GM18870 (cell line): ENCODE measurements at regions not wholly inside any gene's neighbourhood (a gene's known extent, or its start where the extent isn't known, plus 50 kb on each side); places are given as distances from the start of the nearest gene placed in this dataset.
"Not testable (repeated sequence)": the region's sequence is repeated elsewhere in the genome, so short reads cannot be mapped to it uniquely, and the experiment has no call there.

Source experiments
- ATAC-seq: cut with Tn5 transposase; IDR thresholded peaks from one replicate; pipeline ENCODE4 v1.9.1; 2021; ENCODE audit warnings: moderate library complexity; ENCODE audit not compliant: unreplicated experiment

DNA sequence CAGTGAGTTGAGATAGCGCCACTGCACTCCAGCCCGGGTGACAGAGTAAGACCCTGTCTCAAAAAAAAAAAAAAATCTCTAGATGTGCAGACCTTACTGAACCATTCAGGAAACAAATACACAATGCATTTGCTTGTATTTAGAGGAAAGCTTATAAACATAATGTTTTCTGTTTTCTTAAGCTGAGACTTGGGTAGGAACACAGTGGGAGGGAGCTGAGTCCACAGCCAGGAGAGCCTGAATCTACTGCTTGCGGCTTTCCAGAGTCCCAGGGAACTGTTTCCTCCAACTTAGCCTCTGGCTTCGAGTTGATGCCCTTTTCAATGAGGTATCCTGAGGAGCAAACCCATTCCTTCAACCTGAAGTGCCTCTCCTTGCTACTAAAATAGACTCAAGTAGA, 83.0 kb upstream of the PITRM1 start:
- ATAC-seq = no peak

DNA sequence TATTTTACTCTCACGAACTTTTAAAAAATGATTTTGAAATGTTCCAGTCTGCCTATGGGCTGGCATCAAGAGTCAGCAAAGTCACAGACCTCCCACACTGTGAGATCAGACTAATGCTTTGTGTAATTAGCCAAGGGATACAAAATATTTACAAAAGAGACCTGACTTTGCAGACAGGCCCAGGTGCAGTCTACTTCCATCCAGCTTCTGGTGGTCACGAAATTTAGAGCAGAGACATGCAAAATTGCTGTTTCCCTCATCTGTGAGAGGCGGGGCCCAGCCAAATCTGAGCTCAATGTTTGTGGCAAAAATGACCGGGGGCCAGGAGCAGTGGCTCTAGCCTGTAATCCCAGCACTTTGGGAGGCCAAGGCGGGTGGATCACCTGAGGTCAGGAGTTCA, 82.5 kb upstream of the PITRM1 start:
- ATAC-seq = no peak

DNA sequence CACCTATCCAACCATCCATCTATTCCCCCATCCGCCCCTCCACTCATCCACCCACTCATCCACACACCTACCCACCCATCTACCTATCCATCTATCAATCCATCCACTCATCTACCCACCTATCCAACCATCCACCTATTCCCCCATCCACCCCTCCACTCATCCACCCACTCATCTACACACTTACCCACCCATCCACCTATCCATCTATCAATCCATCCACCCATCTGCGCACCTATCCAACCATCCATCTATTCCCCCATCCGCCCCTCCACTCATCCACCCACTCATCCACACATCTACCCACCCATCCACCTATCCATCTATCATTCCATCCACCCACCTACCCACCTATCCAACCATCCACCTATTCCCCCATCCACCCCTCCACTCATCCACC, 81.4 kb upstream of the PITRM1 start:
- ATAC-seq = not testable (repeated sequence)

DNA sequence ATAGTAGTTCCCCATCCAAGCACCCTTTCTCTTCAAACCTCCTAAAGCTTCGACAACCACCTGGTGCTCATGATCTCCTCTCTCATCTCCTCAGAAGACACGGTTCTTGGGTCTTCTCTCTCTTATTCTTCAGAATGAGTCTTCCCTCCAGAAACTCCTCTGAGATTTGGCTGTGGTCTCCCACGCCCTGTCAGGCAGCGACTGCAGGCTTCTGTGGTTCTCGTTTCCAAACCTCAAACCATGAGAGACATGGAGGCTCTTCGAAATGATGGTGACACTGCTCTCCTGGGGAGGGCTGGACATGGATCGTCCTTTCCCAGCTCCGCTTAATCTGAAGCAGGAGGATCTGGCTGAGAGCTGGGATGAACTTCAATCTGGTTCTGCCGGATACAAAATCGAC, 78.6 kb upstream of the PITRM1 start:
- no peak for ATAC-seq

DNA sequence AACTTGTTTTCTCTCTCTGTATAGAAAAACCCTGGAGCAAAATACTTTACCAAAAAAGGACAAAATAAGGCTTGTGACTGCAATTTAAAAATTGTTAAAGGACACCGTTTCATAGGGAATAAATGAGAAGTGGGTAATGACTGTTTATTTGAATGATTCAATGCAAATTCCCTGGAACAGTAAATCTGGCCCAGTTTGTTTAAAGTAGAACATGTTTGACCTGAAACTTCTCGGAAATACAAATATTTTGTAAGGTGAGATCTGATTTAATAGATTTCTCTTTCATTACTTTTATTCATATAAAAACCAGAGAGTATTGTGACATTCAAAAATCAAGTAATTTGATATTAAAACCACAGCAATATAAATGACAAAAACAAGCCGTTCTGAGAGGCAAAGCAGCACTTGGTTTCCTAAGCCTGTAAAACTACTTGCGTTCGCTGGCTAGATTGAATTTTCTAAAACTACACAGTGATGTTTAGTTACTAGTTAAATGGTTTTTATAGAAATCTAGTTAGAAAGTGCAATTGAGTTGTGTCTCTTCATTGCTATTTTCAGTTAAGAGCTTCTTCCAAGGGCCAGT, 76.8 kb upstream of the PITRM1 start:
- no peak for ATAC-seq

DNA sequence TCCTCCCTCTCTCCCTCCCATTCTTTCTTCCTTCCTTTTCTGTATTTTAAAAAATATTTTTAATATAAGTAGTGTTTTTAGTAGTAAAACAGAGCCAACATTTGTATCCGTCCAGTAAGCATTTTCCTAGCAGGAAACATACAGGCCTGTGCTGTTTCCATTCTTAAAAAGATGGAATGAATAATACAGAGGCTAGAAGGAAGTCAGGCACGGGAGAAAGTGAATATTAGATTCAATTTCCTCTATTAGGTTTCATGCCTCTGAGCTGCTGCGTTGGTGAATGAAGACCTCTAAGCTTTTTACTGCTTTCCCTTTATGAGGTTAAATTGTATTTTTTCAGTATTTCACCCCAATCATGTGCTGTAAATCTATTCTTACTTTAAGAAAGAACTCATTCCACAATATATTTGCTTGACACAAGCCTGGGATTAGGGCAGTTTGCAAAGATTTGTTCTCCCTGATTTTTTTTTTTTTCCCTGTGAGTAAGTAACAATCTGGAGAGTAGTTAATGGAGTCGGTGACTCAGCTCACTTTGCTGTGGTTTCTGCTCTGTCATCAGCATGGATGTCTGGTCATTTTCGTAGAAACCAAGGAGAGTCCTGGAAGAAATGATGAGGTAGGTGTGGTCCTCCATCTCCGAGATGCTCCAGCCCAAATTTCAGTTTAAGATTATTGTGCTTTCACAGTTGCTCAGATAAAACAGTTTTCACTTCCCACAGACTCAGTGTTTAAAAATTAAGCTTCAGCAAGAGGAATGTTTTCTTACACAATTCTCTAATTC, 76.1 kb upstream of the PITRM1 start:
- no peak for ATAC-seq

DNA sequence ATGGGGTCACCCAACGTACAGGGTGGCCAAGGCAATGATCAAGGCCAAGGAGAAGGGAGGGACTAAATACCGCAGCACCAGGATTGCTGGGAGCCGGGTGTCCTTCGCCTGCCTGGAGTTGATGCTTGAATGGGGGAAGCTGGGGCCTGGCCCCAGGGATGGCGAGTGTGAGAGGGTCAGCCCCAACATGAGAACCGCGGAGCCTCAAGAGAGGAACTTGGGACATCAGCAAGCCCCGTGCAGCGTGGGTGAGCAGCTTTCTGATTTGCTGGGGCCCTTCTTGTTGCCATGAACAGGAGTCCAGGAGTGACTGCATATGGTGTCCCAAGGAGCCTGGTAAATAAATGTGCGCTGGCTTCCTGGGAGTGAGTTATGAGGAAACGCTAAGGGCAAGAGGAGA, 72.8 kb upstream of the PITRM1 start:
- no peak for ATAC-seq

DNA sequence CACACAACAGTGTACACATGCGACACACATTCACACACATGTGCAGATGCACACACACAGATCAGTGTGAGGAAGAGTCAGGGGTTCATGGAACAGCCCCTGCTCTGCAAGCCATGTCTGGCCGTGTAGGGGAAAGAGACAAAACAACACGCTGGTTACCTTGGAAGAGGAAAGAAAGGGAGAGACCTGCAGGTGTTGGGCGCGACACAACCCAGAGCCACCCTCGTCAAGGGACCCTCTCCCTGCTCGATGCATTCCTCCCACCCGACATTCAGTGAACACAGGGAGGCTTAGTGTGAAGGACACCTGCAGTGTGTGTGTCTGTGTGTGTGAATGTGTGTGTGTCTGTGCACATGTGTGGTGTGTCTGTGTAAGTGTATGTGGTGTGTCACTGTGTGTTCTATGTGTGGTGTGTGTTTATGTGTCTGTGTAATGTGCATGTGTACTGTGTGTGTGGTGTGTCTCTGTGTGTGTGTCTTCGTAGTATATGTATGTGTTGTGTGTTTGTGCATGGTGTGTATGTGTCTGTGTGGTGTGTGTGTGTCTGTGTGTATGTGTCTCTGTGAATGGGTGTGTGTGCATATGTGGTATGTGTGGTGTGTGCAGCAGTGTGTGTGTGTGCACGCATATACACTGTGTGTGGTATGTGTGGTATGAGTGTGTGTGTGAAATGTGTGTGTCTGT, 69.5 kb upstream of the PITRM1 start:
- ATAC-seq = no peak

DNA sequence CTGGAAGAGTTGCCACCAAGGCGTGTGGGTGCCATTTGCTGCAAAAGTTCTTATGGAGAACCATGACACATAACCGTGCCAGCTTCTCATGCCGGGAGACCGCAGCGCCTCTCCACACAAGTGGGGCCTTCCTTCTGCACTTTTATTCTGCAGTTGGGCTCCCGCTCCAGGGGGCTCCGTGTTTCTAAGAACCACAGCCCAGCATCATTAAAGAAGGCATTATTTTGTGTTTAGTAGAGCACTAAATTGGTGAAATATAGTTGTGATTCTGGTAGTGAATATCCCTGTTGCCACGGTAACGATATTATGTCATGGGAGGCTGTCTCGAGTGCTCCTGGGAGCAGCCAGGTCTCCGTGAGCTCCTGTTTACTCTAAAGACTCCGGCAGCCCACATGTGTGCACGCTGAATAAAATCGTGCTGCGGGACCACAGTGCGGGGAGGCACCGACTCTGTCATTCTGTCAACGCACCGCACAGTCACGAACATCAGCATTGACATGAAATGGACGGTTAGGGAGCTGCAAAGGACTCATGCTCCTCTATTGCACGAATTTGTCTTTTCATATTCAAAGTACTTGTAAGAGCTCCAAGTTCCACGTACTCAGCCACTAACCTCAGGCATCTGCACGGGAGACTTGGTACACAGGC, 68.8 kb upstream of the PITRM1 start:
- no peak for ATAC-seq

DNA sequence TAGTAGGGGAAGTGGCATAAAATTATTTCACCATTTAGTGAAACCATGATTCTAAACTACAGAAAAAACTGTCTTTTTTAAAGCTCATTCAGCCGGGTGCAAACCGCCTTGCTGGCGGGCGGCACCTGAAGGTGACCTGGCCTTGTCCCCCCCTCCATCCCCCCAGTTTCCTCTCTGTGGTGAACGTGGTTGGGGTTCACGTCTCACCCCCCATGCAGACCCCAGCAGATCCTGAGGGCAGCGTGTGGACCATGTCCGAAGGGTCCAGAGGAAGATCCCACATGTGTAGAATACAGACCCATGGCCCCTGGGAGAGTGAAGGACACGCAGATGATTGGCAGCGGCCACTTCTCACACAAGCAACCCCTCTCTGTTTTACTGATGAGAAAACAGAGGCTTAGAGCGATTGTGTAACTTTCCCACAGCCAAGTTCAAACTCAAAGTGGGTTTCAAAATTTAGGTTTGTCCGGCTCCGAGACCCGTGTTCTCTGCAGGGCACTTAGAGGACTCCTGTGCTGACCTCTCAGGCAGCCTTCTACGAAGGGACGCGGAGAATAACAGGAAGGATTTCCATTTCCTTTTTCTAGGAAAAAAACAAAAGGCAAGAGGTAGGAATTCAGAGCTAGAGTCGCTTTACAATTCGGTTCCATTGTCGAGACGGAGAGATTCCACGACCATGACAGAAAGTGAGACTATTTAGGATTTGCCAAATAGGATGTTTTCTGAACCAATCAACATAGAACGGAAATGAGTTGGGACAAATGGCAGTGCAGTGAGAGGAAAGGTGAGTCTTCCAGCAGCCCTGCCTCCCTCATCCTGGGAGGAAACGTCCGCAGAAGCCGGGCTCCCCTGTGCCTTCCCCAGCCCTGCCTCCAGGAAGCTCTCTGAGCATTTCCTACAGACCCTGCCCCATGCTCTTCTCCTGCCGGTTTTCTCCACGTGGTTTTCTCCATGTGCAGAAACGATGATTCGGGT, 67.6 kb upstream of the PITRM1 start:
- no peak for ATAC-seq

DNA sequence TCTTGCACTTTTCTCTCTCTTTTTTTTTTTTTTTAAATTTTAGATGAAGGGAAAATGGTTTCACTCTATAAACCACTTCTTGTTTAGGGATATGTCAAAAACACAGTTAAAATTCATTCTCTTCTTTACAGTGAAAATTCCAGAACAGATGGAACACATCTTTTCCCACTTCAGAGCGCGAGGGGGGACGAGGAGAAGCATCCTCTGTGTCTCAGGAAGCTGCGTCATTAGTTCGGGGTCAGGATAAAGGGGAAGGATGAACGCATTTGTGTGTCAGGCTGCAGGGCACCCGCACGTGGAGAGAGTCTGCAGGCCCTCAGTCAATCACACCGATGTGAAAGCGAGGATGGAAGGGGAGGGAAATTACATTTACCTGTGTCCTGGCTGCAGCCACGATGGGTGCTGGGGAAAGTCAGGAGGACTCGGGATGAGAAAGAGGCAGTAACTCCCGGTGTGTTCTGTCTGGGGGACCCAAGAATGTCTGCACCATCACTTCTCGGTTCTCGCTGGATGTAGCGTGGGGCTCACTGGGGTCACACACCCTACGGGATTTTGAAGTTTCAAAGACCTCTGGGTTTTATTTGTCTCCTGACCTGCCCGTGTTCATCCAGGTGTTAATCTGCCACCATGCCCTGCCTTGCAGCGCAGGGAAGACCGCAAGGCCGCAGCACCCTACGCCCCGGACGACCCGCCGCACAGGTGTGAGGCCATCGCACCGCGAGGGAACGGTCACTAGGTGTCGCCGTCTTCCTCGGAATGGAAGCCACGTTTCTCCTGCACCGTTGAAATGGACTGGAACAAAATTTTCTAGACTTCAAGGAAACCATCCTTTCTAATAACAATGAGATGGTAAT, 66.7 kb upstream of the PITRM1 start:
- no peak for ATAC-seq

DNA sequence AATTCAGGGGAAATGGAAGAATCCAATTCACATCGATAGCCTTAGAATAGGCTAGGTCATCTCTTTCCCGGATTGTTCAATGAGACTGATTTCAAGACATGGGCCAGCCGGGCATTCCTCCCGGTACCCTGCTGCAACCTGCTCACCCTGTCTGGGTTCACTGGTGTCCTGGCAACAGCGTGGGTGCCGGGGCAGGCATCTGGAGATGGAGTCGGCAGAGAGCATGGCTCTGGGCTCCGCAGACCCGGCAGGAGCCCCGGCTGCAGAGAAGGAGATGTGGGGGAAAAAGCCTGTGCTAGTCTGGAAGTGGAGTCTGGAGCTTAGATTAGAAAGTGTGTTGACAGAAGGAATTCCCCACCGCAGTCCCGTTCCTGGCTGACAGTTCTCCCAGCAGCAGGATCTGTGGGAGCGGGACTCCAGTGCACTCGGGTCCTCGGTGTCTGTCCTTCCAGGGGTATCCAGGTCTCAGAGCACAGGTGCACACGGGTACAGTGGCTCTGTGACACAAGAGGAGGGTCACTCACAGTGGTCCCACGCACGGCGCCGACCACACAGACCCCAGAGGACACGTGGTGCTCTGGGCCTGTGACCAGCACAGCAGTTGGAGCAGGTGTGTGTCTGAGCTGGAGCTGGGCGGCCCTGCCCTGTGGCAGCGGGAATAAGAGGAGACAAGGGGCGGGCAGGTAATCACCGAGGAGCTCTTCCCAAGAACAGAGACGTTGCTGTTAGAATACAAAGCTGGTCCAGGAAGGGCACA, 65.7 kb upstream of the PITRM1 start:
- ATAC-seq = no peak

DNA sequence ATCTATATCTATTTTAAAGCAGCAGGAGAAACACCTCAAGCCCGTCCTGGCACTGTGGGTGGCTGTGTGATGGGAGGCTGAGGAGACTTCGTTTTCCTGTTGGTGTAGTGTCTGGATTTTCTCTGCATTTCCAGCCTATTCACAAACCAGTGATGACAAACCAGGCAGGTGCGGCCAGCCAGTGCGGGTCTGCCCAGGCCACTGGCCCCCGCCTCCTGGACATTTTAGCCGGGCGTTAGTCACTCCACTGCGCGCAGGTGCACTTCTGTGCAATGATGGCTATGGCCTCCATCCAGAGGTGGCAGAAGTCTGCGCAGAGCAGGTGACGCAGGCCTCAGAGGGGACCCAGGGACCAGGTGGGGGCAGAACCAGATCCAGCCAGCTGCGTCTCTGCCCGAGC, 64.9 kb upstream of the PITRM1 start:
- no peak for ATAC-seq

DNA sequence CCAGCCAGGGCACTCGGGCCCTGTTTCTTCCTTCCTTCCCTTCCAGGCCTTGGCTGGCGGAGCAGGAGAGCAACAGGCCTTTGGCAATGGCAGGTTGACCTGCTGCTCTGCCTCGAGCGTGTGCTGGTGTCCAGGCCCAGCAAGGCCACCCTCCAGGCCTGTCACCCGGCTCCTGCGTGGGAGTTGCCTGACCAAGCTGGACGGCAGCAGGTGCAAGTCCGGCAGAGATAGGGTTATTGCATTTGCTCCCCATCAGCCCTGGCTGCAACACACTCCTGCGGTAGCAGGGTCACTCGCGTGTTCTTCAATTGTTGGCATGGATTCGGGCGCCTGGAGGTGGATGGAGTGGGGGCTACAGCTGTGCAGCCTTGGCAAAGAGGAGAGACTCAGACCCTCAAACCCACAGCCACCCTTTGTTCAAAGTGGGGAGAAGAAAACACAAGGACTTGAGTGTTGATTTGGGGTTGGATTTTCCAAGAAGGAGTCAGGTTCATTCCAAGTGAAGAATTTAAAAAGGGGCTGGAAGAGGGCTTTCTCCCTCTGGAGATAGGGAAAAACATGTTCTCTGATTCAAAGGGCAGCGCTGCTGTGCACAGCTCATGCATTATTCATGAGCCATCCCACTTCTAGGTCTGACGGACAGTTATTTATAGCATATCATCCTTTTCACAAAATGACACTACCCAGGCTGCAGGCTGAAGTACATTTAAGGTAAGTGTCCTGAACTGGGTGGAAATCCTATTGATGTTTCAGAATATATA, 64.2 kb upstream of the PITRM1 start:
- ATAC-seq = no peak

DNA sequence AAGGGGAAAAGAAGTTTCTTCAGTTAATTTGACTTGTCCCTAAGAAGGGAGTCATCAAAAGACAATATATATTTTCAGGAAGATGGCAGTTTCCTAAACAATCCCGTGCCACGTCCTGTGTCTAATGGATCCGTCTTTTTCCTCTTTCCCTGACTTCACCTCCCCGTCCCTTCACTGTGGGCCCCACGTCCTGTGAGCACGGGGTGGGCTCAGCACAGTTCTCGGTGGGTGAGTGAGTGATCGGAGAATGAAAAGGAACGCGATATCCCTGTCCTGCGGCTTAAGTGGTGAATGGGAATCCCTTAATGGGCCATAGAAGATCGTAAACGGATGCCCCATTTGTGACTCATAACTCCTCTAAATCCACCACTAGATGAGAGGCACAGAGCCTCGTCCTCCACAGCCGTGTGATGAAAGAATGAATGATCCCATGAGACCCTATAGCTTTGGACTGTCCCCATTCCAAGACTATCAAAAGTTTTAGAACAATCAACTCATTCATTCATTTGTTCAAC, 63.5 kb upstream of the PITRM1 start:
- no peak for ATAC-seq

DNA sequence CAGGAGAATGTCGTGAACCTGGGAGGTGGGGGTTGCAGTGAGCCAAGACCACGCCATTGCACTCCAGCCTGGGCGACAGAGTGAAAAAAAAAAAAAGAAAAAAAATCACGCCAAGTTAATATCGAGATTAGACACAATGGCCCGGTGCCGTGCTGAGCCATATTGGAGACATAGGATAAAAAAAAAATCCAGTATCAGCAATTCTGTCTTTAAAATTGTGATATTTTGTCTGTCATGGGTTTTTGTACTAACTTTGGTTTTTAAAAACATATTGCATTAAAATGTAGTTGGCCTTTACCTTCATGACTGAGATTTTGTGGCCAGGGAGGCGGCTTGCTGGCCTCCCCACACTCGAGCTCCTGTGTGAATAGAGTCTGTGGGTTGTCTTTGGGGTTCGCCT, 62.8 kb upstream of the PITRM1 start:
- no peak for ATAC-seq

DNA sequence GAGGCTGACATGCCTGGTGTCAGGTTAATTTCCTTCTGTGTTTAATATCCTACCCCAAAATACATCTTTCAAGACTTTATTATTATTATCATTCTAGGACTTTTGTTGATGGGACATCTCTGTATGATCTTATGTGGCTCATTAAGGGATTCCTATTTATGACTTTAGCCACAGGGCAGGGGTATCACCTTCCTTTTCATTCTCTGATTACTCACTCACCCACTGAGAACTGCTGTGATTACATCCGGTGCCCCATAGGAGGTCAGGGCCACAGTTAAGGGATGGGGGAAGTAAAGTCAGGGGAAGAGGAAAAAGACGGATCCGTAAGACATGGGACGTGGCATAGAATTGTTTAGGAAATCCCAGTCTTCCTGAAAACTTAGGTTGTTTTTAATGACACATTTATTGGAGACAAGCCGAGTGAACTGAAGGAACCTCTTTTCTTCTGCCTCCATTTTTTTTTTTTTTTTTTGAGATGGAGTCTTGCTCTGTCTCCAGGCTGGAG, 61.0 kb upstream of the PITRM1 start:
- no peak for ATAC-seq
